ENCODE measurements at regions not wholly inside any gene's neighbourhood (a gene's known extent, or its start where the extent isn't known, plus 50 kb on each side); places are given as distances from the start of the nearest gene placed in this dataset.
"Not testable (repeated sequence)": the region's sequence is repeated elsewhere in the genome, so short reads cannot be mapped to it uniquely, and the experiment has no call there.

GRCh38 chr5:154547551-154547950, 69.5 kb upstream of the HAND1 start:
- no peak for DNase-seq (ENCODE audit: low read depth in 2 of 2)

GRCh38 chr5:154546719-154547118, 68.7 kb upstream of the HAND1 start:
- no peak for DNase-seq (ENCODE audit: low read depth in 2 of 2)

GRCh38 chr5:154544646-154545045, 66.6 kb upstream of the HAND1 start:
- DNase-seq (ENCODE audit: low read depth in 2 of 2) = no peak

- DNase-seq (ENCODE audit: low read depth in 2 of 2) = no peak
Observed at GRCh38 chr5:154543380-154543779, 65.4 kb upstream of the HAND1 start.

DNA sequence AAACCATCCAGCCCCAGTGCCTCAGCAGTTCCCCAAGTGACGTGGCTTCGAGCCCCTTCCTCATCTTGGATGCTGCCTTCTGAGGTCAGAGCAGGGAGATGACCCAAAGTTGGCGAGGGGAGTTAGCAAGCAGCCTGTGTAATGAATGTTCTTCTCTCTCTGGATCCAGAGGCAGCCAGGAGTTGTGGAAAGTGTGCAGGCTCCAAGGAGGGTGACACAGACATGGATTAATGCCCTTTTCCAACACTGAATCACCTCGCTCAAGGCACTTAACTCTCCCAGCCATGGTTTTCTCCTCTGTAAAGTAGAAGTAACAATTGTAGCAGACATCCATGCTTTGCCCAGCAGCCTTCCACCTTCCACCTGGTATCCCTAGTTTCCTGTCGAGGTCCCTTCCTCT, 64.6 kb upstream of the HAND1 start:
- DNase-seq (ENCODE audit: low read depth in 2 of 2) = no peak

DNA sequence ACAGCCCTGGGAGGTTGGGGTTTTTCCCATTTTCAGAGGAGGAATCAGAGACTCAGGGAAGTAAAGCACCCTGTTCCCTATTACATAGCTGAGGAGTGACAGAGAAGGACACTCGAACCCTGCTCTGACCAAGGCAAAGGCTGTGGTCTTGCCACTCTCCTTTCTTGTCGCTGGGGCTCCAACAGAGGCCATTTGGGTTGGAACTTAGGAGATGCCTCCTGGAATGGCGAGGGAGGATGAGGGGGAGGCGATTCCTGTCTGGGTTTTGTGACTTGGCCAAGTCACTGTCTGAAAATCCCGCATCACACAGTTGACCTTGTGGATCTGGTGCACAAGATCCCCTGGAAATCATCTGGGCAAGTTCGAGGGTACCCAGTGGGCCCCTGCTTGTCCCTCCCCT, 64.0 kb upstream of the HAND1 start:
- no peak for DNase-seq (ENCODE audit: low read depth in 2 of 2)

DNA sequence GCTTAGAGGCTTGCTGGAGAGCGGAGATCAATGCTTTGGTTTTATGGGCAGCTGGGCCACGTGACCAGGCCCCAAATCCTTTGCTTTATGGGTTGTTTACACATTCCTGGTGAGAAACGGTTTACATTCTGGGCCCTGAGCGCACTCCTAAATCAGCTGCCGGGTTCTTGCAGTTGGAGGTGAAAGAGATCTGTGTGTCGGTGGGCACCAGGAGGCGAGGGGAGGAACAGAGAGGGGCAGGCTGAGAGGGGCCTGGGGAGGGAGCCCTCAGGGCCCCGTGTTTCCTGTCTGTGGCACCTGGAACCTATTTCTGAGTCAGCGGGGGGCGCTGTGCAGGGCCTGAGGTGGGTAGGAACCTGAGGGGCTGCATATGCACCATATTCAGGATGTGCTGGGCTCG, 63.5 kb upstream of the HAND1 start:
- DNase-seq (ENCODE audit: low read depth in 2 of 2) = no peak

- DNase-seq (ENCODE audit: low read depth in 2 of 2) = no peak
Observed at GRCh38 chr5:154540600-154540999, 62.6 kb upstream of the HAND1 start.

GRCh38 chr5:154538492-154538891, 60.5 kb upstream of the HAND1 start:
- DNase-seq (ENCODE audit: low read depth in 2 of 2) = no peak

DNA sequence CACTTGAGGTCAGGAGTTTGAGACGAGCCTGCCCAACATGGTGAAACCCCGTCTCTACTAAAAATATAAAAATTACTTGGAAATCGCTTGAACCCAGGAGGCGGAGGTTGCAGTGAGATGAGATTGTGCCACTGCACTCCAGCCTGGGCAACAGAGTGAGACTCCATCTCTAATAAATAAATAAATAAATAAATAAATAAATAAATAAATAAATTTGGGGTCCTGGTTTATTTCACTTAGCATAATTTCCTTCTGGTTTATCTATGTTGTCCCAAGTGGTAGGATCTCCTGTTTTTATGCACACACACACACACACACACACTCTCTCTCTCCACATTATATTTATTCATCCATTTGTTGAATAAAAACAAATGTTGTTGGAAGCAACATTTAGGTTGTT, 58.4 kb upstream of the HAND1 start:
- DNase-seq (ENCODE audit: low read depth in 2 of 2) = not testable (repeated sequence)

GRCh38 chr5:154535535-154535934, 57.5 kb upstream of the HAND1 start:
- no peak for DNase-seq (ENCODE audit: low read depth in 2 of 2)

DNA sequence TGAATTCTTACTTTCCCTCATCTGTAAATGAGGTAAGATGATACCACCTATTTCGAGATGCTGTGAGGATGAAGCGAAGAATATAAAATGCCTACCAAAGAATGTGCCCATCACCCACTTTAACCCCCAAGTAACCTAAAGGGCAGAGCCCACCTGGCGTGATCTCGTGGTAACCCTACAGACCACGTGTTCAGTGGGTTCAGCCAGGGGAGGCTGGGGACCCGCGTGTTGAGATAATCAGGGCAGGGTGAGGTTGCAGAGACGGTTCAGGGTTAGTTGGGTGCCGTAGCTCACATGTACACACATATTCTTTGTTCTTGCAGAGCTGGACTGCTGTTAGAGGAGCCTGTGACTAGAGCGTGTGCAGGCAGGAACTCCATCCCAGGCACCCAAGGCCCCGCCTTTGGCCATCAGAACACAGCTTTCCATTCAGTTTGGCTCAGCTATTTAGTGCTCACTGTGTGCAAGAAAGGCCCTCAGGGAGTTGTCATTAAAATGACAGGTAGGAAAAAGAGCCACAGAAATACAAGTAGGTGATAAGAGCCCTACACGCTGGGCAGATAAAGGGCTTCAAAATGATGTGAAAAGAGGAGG, 56.5 kb upstream of the HAND1 start:
- DNase-seq (ENCODE audit: low read depth in 2 of 2) = no peak

DNA sequence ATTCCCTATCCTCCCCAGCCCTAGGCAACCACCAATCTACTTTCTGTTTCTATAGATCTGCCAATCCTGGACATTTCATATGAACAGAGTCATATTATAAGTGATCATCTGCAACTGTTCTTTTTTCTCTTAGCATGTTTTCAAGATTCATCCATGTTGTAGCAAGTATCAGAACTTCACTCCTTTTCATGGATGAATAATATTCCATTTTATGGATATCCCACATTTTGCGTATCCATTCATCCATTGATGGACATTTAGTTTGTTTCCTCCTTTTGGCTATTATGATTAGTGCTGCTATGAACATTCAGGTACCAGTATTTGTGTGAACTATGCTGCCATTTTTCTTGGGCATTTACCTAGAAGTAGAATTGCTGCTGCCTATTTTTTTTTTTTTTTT, 51.3 kb upstream of the HAND1 start:
- no peak for DNase-seq (ENCODE audit: low read depth in 2 of 2)

GRCh38 chr5:154528005-154528594, 50.1 kb upstream of the HAND1 start:
- no peak for DNase-seq (ENCODE audit: low read depth in 2 of 2)

Data from stimulated activated CD4-positive, alpha-beta T cell treated with anti-CD3 and anti-CD28 coated beads, Interleukin-1b, Interleukin-23, amount 100 ng/mL, for 1 hour (primary cell).